Neural progenitor cell (in vitro differentiated cells): ENCODE measurements at regions not wholly inside any gene's neighbourhood (a gene's known extent, or its start where the extent isn't known, plus 50 kb on each side); places are given as distances from the start of the nearest gene placed in this dataset.

Experiments used
- DNase-seq: peaks from one replicate; pipeline ENCODE4 v3.0.0-alpha.2; 2016; ENCODE audit warnings: low spot score
- H2AFZ ChIP-seq: fragments of 200-600 bp; sonication (generic); replicated peaks from 2 replicates; pipeline ENCODE4 v1.6.1; 2016; ENCODE audit warnings: antibody characterized with exemption
- H3F3A ChIP-seq: fragments of 200-600 bp; sonication (generic); 2 replicates; pipeline ENCODE4 v1.6.1; 2016; ENCODE audit warnings: antibody characterized with exemption, low read depth
- H3K27ac ChIP-seq: fragments of 200-600 bp; sonication (generic); 2 replicates; pipeline ENCODE4 v1.5.1; 2016; ENCODE audit warnings: mild to moderate bottlenecking
- H3K27me3 ChIP-seq: fragments of 200-600 bp; sonication (generic); 2 replicates; pipeline ENCODE4 v1.6.1; 2016; ENCODE audit warnings: mild to moderate bottlenecking, moderate library complexity
- H3K36me3 ChIP-seq: fragments of 200-600 bp; sonication (generic); 2 replicates; pipeline ENCODE4 v1.5.1; 2016
- H3K4me1 ChIP-seq: fragments of 200-600 bp; sonication (generic); 2 replicates; pipeline ENCODE4 v1.6.1; 2016; ENCODE audit warnings: mixed run types
- H3K4me2 ChIP-seq: fragments of 200-600 bp; sonication (generic); 2 replicates; pipeline ENCODE4 v1.6.1; 2016
- H3K4me3 ChIP-seq: fragments of 200-600 bp; sonication (generic); 2 replicates; pipeline ENCODE4 v1.5.1; 2016
- H3K79me2 ChIP-seq: fragments of 200-600 bp; sonication (generic); 2 replicates; pipeline ENCODE4 v1.6.1; 2016; ENCODE audit warnings: low read depth
- H3K9ac ChIP-seq: fragments of 200-600 bp; sonication (generic); 2 replicates; pipeline ENCODE4 v1.6.1; 2016
- H3K9me3 ChIP-seq: fragments of 200-600 bp; sonication (generic); 2 replicates; pipeline ENCODE4 v1.5.1; 2016; ENCODE audit warnings: low read depth
- H4K20me1 ChIP-seq: fragments of 200-600 bp; sonication (generic); 2 replicates; pipeline ENCODE4 v1.6.1; 2016; ENCODE audit warnings: low read depth
- H3K27ac Mint-ChIP-seq: 3 replicates; pipeline ENCODE4 v1.8.0; 2021; ENCODE audit warnings: mixed read lengths
- H3K27me3 Mint-ChIP-seq: 2 replicates; pipeline ENCODE4 v1.8.0; 2022; ENCODE audit warnings: low read depth, mild to moderate bottlenecking, inconsistent platforms, moderate library complexity, mixed read lengths; ENCODE audit not compliant: insufficient read depth
- H3K36me3 Mint-ChIP-seq: 3 replicates; pipeline ENCODE4 v1.8.0; 2021; ENCODE audit warnings: mixed read lengths
- H3K4me1 Mint-ChIP-seq: 3 replicates; pipeline ENCODE4 v1.8.0; 2021; ENCODE audit warnings: mixed read lengths
- H3K4me3 Mint-ChIP-seq: 3 replicates; pipeline ENCODE4 v1.8.0; 2021; ENCODE audit warnings: mild to moderate bottlenecking, moderate library complexity, mixed read lengths
- H3K9me3 Mint-ChIP-seq: 3 replicates; pipeline ENCODE4 v1.8.0; 2020; ENCODE audit warnings: mixed read lengths
- CTCF ChIP-seq: fragments of 200-600 bp; sonication (generic); IDR thresholded peaks from 2 replicates; pipeline ENCODE4 v1.5.1; 2017; ENCODE audit warnings: antibody characterized with exemption, mild to moderate bottlenecking
- EZH2 ChIP-seq: fragments of 200-600 bp; sonication (generic); IDR thresholded peaks from 2 replicates; pipeline ENCODE4 v1.6.1; 2017; ENCODE audit warnings: antibody characterized with exemption, mild to moderate bottlenecking, moderate library complexity
- EZH2phosphoT487 ChIP-seq: fragments of 200-600 bp; sonication (generic); IDR thresholded peaks from 2 replicates; pipeline ENCODE4 v1.6.1; 2017; ENCODE audit warnings: antibody characterized with exemption

- Histone ChIP-seq H2AFZ (no peak overlapping the region), H3K4me1 (no peaks in the 10 kb centered on the region), H3K27ac (no peak overlapping the region), H3F3A (no peaks in the 10 kb centered on the region), H4K20me1 (no peaks in the 10 kb centered on the region), H3K79me2 (no peaks in the 10 kb centered on the region), H3K36me3 (no peaks in the 10 kb centered on the region), H3K4me3 (no peak overlapping the region), H3K4me2 (no peak overlapping the region), H3K9me3 (no peaks in the 10 kb centered on the region), H3K9ac (no peak overlapping the region), H3K27me3 (no peaks in the 10 kb centered on the region)
- Mint-ChIP-seq H3K4me3 (no peak overlapping the region), H3K27me3 (peaks cover 4% of the 10 kb centered on the region), H3K9me3 (no peaks in the 10 kb centered on the region), H3K27ac (peak overlapping the region; percentile 21), H3K36me3 (no peaks in the 10 kb centered on the region), H3K4me1 (no peaks in the 10 kb centered on the region)
- DNase-seq = no peak
- no peak for TF ChIP-seq CTCF
These were observed 519.4 kb downstream of the GLRX3 start for GRCh38 chr10:130655313-130656186.

- Mint-ChIP-seq H3K27me3 (peaks cover 4% of the 10 kb centered on the region), H3K9me3 (no peaks in the 10 kb centered on the region), H3K4me3 (no peak overlapping the region), H3K27ac (no peak overlapping the region), H3K36me3 (no peaks in the 10 kb centered on the region), H3K4me1 (no peaks in the 10 kb centered on the region)
- Histone ChIP-seq H3F3A (no peaks in the 10 kb centered on the region), H3K27me3 (no peaks in the 10 kb centered on the region), H3K4me3 (no peak overlapping the region), H3K79me2 (no peaks in the 10 kb centered on the region), H3K4me1 (no peaks in the 10 kb centered on the region), H4K20me1 (no peaks in the 10 kb centered on the region), H3K4me2 (no peak overlapping the region), H3K27ac (no peak overlapping the region), H3K36me3 (no peaks in the 10 kb centered on the region), H3K9ac (no peak overlapping the region), H3K9me3 (no peaks in the 10 kb centered on the region), H2AFZ (no peak overlapping the region)
- no peak for DNase-seq
- TF ChIP-seq CTCF (no peak), EZH2 (no peak), EZH2phosphoT487 (no peak)
These were observed 520.0 kb downstream of the GLRX3 start for GRCh38 chr10:130656187-130656575.

GRCh38 chr10:130656582-130657133 lies 520.5 kb downstream of the GLRX3 start:
- Mint-ChIP-seq H3K27me3 (peaks cover 4% of the 10 kb centered on the region), H3K4me1 (no peaks in the 10 kb centered on the region), H3K36me3 (no peaks in the 10 kb centered on the region), H3K9me3 (no peaks in the 10 kb centered on the region), H3K4me3 (no peak overlapping the region), H3K27ac (no peak overlapping the region)
- Histone ChIP-seq H3K79me2 (no peaks in the 10 kb centered on the region), H3K27me3 (no peaks in the 10 kb centered on the region), H3K4me3 (no peak overlapping the region), H3K27ac (no peak overlapping the region), H3F3A (no peaks in the 10 kb centered on the region), H3K4me1 (no peaks in the 10 kb centered on the region), H2AFZ (no peak overlapping the region), H3K4me2 (no peak overlapping the region), H4K20me1 (no peaks in the 10 kb centered on the region), H3K9ac (no peak overlapping the region), H3K36me3 (no peaks in the 10 kb centered on the region), H3K9me3 (no peaks in the 10 kb centered on the region)
- DNase-seq = no peak
- TF ChIP-seq EZH2 (no peak), EZH2phosphoT487 (no peak), CTCF (no peak)
